ENCODE measurements at regions not wholly inside any gene's neighbourhood (a gene's known extent, or its start where the extent isn't known, plus 50 kb on each side); places are given as distances from the start of the nearest gene placed in this dataset.
"Not testable (repeated sequence)": the region's sequence is repeated elsewhere in the genome, so short reads cannot be mapped to it uniquely, and the experiment has no call there.

GRCh38 chr5:3161672-3162071, 410.2 kb upstream of the IRX2 start:
- peaks cover 22% of the 10 kb centered on the region for H3K9me3 ChIP-seq (ENCODE audit: low read length)
- H3K79me2 ChIP-seq (ENCODE audit: low read length): no peaks in the 10 kb centered on the region
- H2AFZ ChIP-seq (ENCODE audit: low read length): no peak overlapping the region
- H3K4me3 ChIP-seq (ENCODE audit: low read length): no peak overlapping the region
- no peak overlapping the region for H3K4me2 ChIP-seq (ENCODE audit: low read depth, low read length, poor library complexity, severe bottlenecking)
- H3K4me1 ChIP-seq (ENCODE audit: low read length): no peaks in the 10 kb centered on the region
- no peak for DNase-seq
- H3K9me2 ChIP-seq (replicated peaks; ENCODE audit: insufficient read depth, low read length): no peaks in the 10 kb centered on the region
- H3K9ac ChIP-seq (ENCODE audit: low read length): no peak overlapping the region
- no peaks in the 10 kb centered on the region for H3K27me3 ChIP-seq (ENCODE audit: low read length)
- H3K27ac ChIP-seq (ENCODE audit: low read length): no peak overlapping the region
- no peaks in the 10 kb centered on the region for H3K36me3 ChIP-seq (ENCODE audit: insufficient read depth, low read length)
- no peaks in the 10 kb centered on the region for H4K20me1 ChIP-seq (ENCODE audit: insufficient read depth, low read depth, low read length)

GRCh38 chr5:3157214-3157613, 405.7 kb upstream of the IRX2 start:
- Histone ChIP-seq H3K79me2 (ENCODE audit: low read length) (no peaks in the 10 kb centered on the region), H3K27me3 (ENCODE audit: low read length) (no peaks in the 10 kb centered on the region), H3K36me3 (ENCODE audit: insufficient read depth, low read length) (no peaks in the 10 kb centered on the region), H3K27ac (ENCODE audit: low read length) (no peak overlapping the region), H3K9me3 (ENCODE audit: low read length) (peaks cover 14% of the 10 kb centered on the region), H3K4me3 (ENCODE audit: low read length) (no peak overlapping the region), H3K9ac (ENCODE audit: low read length) (no peak overlapping the region), H3K4me2 (ENCODE audit: low read depth, low read length, poor library complexity, severe bottlenecking) (no peak overlapping the region), H3K4me1 (ENCODE audit: low read length) (no peaks in the 10 kb centered on the region), H4K20me1 (ENCODE audit: insufficient read depth, low read depth, low read length) (no peaks in the 10 kb centered on the region), H3K9me2 (replicated peaks; ENCODE audit: insufficient read depth, low read length) (no peaks in the 10 kb centered on the region), H2AFZ (ENCODE audit: low read length) (no peak overlapping the region)
- no peak for DNase-seq

GRCh38 chr5:3155717-3156116, 404.2 kb upstream of the IRX2 start:
- H3K4me1 ChIP-seq (ENCODE audit: low read length): no peaks in the 10 kb centered on the region
- no peaks in the 10 kb centered on the region for H3K27me3 ChIP-seq (ENCODE audit: low read length)
- H3K9me2 ChIP-seq (replicated peaks; ENCODE audit: insufficient read depth, low read length): no peaks in the 10 kb centered on the region
- no peak overlapping the region for H3K4me3 ChIP-seq (ENCODE audit: low read length)
- no peak overlapping the region for H3K9ac ChIP-seq (ENCODE audit: low read length)
- H3K9me3 ChIP-seq (ENCODE audit: low read length): peaks cover 23% of the 10 kb centered on the region
- no peak overlapping the region for H2AFZ ChIP-seq (ENCODE audit: low read length)
- H4K20me1 ChIP-seq (ENCODE audit: insufficient read depth, low read depth, low read length): no peaks in the 10 kb centered on the region
- no peak overlapping the region for H3K4me2 ChIP-seq (ENCODE audit: low read depth, low read length, poor library complexity, severe bottlenecking)
- H3K79me2 ChIP-seq (ENCODE audit: low read length): no peaks in the 10 kb centered on the region
- DNase-seq: no peak
- no peak overlapping the region for H3K27ac ChIP-seq (ENCODE audit: low read length)
- no peaks in the 10 kb centered on the region for H3K36me3 ChIP-seq (ENCODE audit: insufficient read depth, low read length)

- H3K79me2 ChIP-seq (ENCODE audit: low read length): no peaks in the 10 kb centered on the region
- H2AFZ ChIP-seq (ENCODE audit: low read length): no peak overlapping the region
- H3K4me3 ChIP-seq (ENCODE audit: low read length): no peak overlapping the region
- no peaks in the 10 kb centered on the region for H3K4me1 ChIP-seq (ENCODE audit: low read length)
- H3K4me2 ChIP-seq (ENCODE audit: low read depth, low read length, poor library complexity, severe bottlenecking): no peak overlapping the region
- H3K27ac ChIP-seq (ENCODE audit: low read length): no peak overlapping the region
- H4K20me1 ChIP-seq (ENCODE audit: insufficient read depth, low read depth, low read length): no peaks in the 10 kb centered on the region
- H3K9ac ChIP-seq (ENCODE audit: low read length): no peak overlapping the region
- no peaks in the 10 kb centered on the region for H3K36me3 ChIP-seq (ENCODE audit: insufficient read depth, low read length)
- DNase-seq: no peak
- no peaks in the 10 kb centered on the region for H3K9me2 ChIP-seq (replicated peaks; ENCODE audit: insufficient read depth, low read length)
- H3K9me3 ChIP-seq (ENCODE audit: low read length): peaks cover 24% of the 10 kb centered on the region
- H3K27me3 ChIP-seq (ENCODE audit: low read length): no peaks in the 10 kb centered on the region
These were observed 403.6 kb upstream of the IRX2 start for GRCh38 chr5:3155046-3155445.

- H3K9me2 ChIP-seq (replicated peaks; ENCODE audit: insufficient read depth, low read length): no peaks in the 10 kb centered on the region
- H3K4me2 ChIP-seq (ENCODE audit: low read depth, low read length, poor library complexity, severe bottlenecking): no peak overlapping the region
- no peaks in the 10 kb centered on the region for H3K4me1 ChIP-seq (ENCODE audit: low read length)
- H4K20me1 ChIP-seq (ENCODE audit: insufficient read depth, low read depth, low read length): no peaks in the 10 kb centered on the region
- no peak overlapping the region for H2AFZ ChIP-seq (ENCODE audit: low read length)
- H3K27me3 ChIP-seq (ENCODE audit: low read length): no peaks in the 10 kb centered on the region
- no peak overlapping the region for H3K4me3 ChIP-seq (ENCODE audit: low read length)
- H3K36me3 ChIP-seq (ENCODE audit: insufficient read depth, low read length): no peaks in the 10 kb centered on the region
- H3K9me3 ChIP-seq (ENCODE audit: low read length): peaks cover 23% of the 10 kb centered on the region
- DNase-seq: no peak
- H3K27ac ChIP-seq (ENCODE audit: low read length): no peak overlapping the region
- no peaks in the 10 kb centered on the region for H3K79me2 ChIP-seq (ENCODE audit: low read length)
- H3K9ac ChIP-seq (ENCODE audit: low read length): no peak overlapping the region
These were observed 402.4 kb upstream of the IRX2 start for GRCh38 chr5:3153906-3154305.

GRCh38 chr5:3153226-3153858, 401.9 kb upstream of the IRX2 start:
- Histone ChIP-seq H3K4me3 (ENCODE audit: low read length) (no peak overlapping the region), H2AFZ (ENCODE audit: low read length) (no peak overlapping the region), H3K4me2 (ENCODE audit: low read depth, low read length, poor library complexity, severe bottlenecking) (no peak overlapping the region), H3K9me3 (ENCODE audit: low read length) (peaks cover 25% of the 10 kb centered on the region), H3K9ac (ENCODE audit: low read length) (no peak overlapping the region), H4K20me1 (ENCODE audit: insufficient read depth, low read depth, low read length) (no peaks in the 10 kb centered on the region), H3K79me2 (ENCODE audit: low read length) (no peaks in the 10 kb centered on the region), H3K36me3 (ENCODE audit: insufficient read depth, low read length) (no peaks in the 10 kb centered on the region), H3K9me2 (replicated peaks; ENCODE audit: insufficient read depth, low read length) (no peaks in the 10 kb centered on the region), H3K4me1 (ENCODE audit: low read length) (no peaks in the 10 kb centered on the region), H3K27ac (ENCODE audit: low read length) (no peak overlapping the region), H3K27me3 (ENCODE audit: low read length) (no peaks in the 10 kb centered on the region)
- DNase-seq: no peak

- H3K79me2 ChIP-seq (ENCODE audit: low read length): no peaks in the 10 kb centered on the region
- no peak overlapping the region for H3K9ac ChIP-seq (ENCODE audit: low read length)
- no peaks in the 10 kb centered on the region for H3K4me1 ChIP-seq (ENCODE audit: low read length)
- H3K4me2 ChIP-seq (ENCODE audit: low read depth, low read length, poor library complexity, severe bottlenecking): no peak overlapping the region
- H3K36me3 ChIP-seq (ENCODE audit: insufficient read depth, low read length): no peaks in the 10 kb centered on the region
- no peaks in the 10 kb centered on the region for H3K27me3 ChIP-seq (ENCODE audit: low read length)
- no peak overlapping the region for H2AFZ ChIP-seq (ENCODE audit: low read length)
- H3K9me2 ChIP-seq (replicated peaks; ENCODE audit: insufficient read depth, low read length): no peaks in the 10 kb centered on the region
- no peak overlapping the region for H3K27ac ChIP-seq (ENCODE audit: low read length)
- no peaks in the 10 kb centered on the region for H4K20me1 ChIP-seq (ENCODE audit: insufficient read depth, low read depth, low read length)
- no peak for DNase-seq
- peaks cover 31% of the 10 kb centered on the region for H3K9me3 ChIP-seq (ENCODE audit: low read length)
- no peak overlapping the region for H3K4me3 ChIP-seq (ENCODE audit: low read length)
These were observed 398.4 kb upstream of the IRX2 start for GRCh38 chr5:3149899-3150298.

GRCh38 chr5:3147405-3147804, 395.9 kb upstream of the IRX2 start:
- not testable (repeated sequence) for H3K9me2 ChIP-seq (replicated peaks; ENCODE audit: insufficient read depth, low read length); H3K27me3 ChIP-seq (ENCODE audit: low read length); H4K20me1 ChIP-seq (ENCODE audit: insufficient read depth, low read depth, low read length); H2AFZ ChIP-seq (ENCODE audit: low read length); H3K36me3 ChIP-seq (ENCODE audit: insufficient read depth, low read length); H3K27ac ChIP-seq (ENCODE audit: low read length); H3K9ac ChIP-seq (ENCODE audit: low read length); DNase-seq; H3K4me1 ChIP-seq (ENCODE audit: low read length); H3K4me3 ChIP-seq (ENCODE audit: low read length); H3K4me2 ChIP-seq (ENCODE audit: low read depth, low read length, poor library complexity, severe bottlenecking); H3K79me2 ChIP-seq (ENCODE audit: low read length)
- peaks cover 32% of the 10 kb centered on the region for H3K9me3 ChIP-seq (ENCODE audit: low read length)

- peaks cover 30% of the 10 kb centered on the region for H3K9me3 ChIP-seq (ENCODE audit: low read length)
- no peaks in the 10 kb centered on the region for H3K36me3 ChIP-seq (ENCODE audit: insufficient read depth, low read length)
- H3K9me2 ChIP-seq (replicated peaks; ENCODE audit: insufficient read depth, low read length): no peaks in the 10 kb centered on the region
- H3K4me2 ChIP-seq (ENCODE audit: low read depth, low read length, poor library complexity, severe bottlenecking): no peak overlapping the region
- no peak overlapping the region for H3K27ac ChIP-seq (ENCODE audit: low read length)
- no peaks in the 10 kb centered on the region for H3K4me1 ChIP-seq (ENCODE audit: low read length)
- no peaks in the 10 kb centered on the region for H3K79me2 ChIP-seq (ENCODE audit: low read length)
- H3K9ac ChIP-seq (ENCODE audit: low read length): no peak overlapping the region
- H3K4me3 ChIP-seq (ENCODE audit: low read length): no peak overlapping the region
- H2AFZ ChIP-seq (ENCODE audit: low read length): no peak overlapping the region
- H4K20me1 ChIP-seq (ENCODE audit: insufficient read depth, low read depth, low read length): no peaks in the 10 kb centered on the region
- DNase-seq: no peak
- H3K27me3 ChIP-seq (ENCODE audit: low read length): no peaks in the 10 kb centered on the region
These were observed 394.2 kb upstream of the IRX2 start for GRCh38 chr5:3145641-3146040.

Measured in Karpas-422 (cell line).